Mucosa of rectum (tissue), 2 donors: ENCODE measurements at regions not wholly inside any gene's neighbourhood (a gene's known extent, or its start where the extent isn't known, plus 50 kb on each side); places are given as distances from the start of the nearest gene placed in this dataset.

Source experiments
- H3K27ac ChIP-seq, 2 donors: one replicate each; pipeline ENCODE4 v1.7.0; 2013; ENCODE audit warnings: inconsistent platforms in 2 of 2, low read depth in 2 of 2, low read length in 2 of 2
- H3K27me3 ChIP-seq, 2 donors: one replicate each; pipeline ENCODE4 v1.7.0; 2013; ENCODE audit warnings: low read length in 2 of 2; ENCODE audit not compliant: control insufficient read depth in 2 of 2, insufficient read depth in 2 of 2
- H3K36me3 ChIP-seq, 2 donors: one replicate each; pipeline ENCODE4 v1.7.0; 2013; ENCODE audit warnings: low read length in 2 of 2; ENCODE audit not compliant: control insufficient read depth in 2 of 2, insufficient read depth in 2 of 2
- H3K4me1 ChIP-seq, 2 donors: one replicate each; pipeline ENCODE4 v1.7.0; 2013; ENCODE audit warnings: low read length in 2 of 2, mild to moderate bottlenecking in 1 of 2; ENCODE audit not compliant: control insufficient read depth in 2 of 2, insufficient read depth in 2 of 2
- H3K4me3 ChIP-seq, 2 donors: one replicate each; pipeline ENCODE4 v1.7.0; 2013; ENCODE audit warnings: low read length in 2 of 2
- H3K9ac ChIP-seq, 2 donors: one replicate each; pipeline ENCODE4 v1.7.0; 2013; ENCODE audit warnings: low read length in 2 of 2, low read depth in 1 of 2, mild to moderate bottlenecking in 1 of 2
- H3K9me3 ChIP-seq, 2 donors: one replicate each; pipeline ENCODE4 v1.7.0; 2013; ENCODE audit warnings: low read length in 2 of 2; ENCODE audit not compliant: control insufficient read depth in 2 of 2
- donor health status: healthy.
- donor health status: Normal muscosa, but diverticular disease.

DNA sequence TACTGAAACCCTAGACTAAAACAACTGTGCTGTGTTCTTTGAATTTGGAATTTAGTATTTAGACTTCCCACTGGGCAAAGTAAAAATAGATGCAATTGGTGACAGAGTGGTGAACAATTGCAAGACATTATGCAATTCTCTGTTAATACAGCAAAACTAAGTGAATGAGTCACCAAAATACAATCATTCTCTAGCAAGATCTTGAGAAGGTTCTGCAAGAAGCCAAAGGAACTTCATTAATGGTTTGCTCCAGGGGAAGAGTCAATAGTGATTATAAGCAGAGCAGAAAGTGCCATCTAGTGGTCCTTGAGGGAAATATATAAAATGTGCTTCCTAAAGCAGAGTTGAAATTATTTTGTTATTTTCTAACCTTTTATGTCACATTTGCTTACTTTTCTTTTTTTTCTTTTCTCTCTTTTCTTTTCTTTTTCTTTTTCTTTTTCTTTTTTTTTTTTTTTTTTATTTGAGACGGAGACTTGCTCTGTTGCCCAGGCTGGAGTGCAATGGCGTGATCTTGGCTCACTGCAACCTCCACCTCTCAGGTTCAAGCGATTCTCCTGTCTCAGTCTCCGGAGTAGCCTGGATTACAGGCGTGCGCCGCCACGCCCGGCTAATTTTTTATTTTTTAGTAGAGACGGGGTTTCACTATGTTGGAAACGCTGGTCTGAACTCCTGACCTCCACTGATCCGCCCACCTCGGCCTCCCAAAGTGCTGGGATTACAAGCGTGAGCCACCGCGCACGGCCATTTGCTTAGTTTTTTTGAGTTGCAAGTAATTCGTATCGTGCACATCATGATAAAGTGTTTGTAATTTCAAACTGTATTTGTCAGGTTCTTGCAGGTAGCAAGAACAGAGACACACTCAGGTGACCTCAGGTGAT is 99.2 kb downstream of the CTH start:
- Histone ChIP-seq H3K4me3 (no peak overlapping the region), H3K27ac (no peak overlapping the region), H3K9me3 (no peaks in the 10 kb centered on the region), H3K4me1 (no peaks in the 10 kb centered on the region), H3K36me3 (no peaks in the 10 kb centered on the region), H3K27me3 (no peaks in the 10 kb centered on the region), H3K9ac (no peak overlapping the region)

DNA sequence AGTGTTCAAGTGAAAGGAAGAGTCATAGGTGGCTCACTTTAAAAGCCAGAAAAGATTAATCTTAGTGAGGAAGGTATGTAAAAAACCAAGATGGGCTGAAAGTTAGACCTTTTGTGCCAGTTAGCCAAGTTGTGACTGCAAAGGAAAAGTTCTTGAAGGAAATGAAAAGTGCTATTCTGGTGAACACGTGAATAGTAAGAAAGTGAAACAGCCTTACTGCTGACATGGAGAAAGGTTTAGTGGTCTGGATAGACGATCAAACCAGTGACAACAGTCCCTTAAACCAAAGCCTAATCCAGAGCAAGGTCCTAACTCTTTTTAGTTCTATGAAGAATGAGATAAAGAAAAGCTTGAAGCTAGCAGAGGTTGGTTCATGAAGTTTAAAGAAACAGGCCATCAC is 106.4 kb downstream of the CTH start:
- Histone ChIP-seq H3K27me3 (no peaks in the 10 kb centered on the region), H3K9ac (no peak overlapping the region), H3K4me3 (no peak overlapping the region), H3K36me3 (no peaks in the 10 kb centered on the region), H3K9me3 (no peaks in the 10 kb centered on the region), H3K4me1 (no peaks in the 10 kb centered on the region), H3K27ac (no peak overlapping the region)

DNA sequence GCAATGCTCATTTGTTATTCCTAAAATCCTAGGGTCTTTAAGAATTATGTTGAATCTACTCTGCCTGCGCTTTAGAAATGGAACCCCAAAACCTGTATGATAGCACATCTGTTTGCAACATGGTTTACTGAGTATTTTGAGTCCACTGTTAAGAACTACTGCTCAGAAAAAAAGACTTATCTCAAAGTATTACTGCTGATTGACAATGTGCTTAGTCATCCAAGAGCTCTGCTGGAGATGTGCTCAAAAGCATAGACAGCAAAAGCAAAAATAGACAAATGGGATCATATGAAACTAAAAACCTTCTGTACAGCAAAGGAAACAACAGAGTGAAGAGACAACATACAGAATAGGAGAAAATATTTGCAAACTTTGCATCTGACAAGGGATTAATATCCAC is 107.0 kb downstream of the CTH start:
- no peaks in the 10 kb centered on the region for H3K27me3 ChIP-seq
- no peaks in the 10 kb centered on the region for H3K9me3 ChIP-seq
- no peak overlapping the region for H3K9ac ChIP-seq
- no peaks in the 10 kb centered on the region for H3K36me3 ChIP-seq
- H3K27ac ChIP-seq, result no peak overlapping the region
- no peak overlapping the region for H3K4me3 ChIP-seq
- H3K4me1 ChIP-seq, result no peaks in the 10 kb centered on the region

DNA sequence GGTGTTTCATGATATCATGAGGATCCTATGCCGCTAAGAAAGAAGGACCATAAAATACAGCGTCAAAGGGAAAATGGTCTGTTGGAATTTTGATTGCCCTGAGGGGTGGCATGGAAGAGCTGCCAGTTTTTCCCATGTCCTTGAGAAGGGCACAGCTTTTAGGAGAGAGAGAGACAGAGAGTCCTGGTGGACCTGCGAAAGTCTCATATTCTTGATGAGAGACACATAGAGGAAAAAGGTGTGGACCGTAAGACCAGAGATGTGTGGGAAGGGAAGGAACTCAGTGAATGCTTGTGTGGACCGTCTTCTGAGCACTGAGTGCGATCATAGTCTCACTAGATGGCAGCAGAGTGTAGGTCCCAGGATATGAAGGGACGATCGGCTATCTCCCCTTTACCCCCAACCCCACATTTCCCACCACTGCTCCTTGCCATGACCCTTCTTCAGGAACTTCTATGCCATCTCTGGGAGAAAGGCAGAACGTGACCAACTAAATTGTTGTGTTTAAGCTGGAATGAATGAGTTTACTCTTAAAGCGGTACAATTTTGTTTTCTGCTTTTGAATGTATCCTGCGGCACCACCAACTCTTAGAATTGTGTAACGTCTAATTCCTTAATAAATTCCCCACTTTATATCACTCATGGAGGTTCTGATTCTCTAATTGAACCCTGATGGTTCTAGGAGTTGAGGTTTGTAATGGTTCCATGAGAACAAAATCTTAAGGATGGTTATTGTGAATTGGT is 117.7 kb downstream of the CTH start:
- H3K9ac ChIP-seq, result no peak overlapping the region
- H3K9me3 ChIP-seq, result no peaks in the 10 kb centered on the region
- no peaks in the 10 kb centered on the region for H3K27me3 ChIP-seq
- H3K4me1 ChIP-seq, result peaks cover 0 to 2% of the 10 kb centered on the region in 2 donors
- no peak overlapping the region for H3K4me3 ChIP-seq
- no peaks in the 10 kb centered on the region for H3K36me3 ChIP-seq
- H3K27ac ChIP-seq, result no peak overlapping the region

DNA sequence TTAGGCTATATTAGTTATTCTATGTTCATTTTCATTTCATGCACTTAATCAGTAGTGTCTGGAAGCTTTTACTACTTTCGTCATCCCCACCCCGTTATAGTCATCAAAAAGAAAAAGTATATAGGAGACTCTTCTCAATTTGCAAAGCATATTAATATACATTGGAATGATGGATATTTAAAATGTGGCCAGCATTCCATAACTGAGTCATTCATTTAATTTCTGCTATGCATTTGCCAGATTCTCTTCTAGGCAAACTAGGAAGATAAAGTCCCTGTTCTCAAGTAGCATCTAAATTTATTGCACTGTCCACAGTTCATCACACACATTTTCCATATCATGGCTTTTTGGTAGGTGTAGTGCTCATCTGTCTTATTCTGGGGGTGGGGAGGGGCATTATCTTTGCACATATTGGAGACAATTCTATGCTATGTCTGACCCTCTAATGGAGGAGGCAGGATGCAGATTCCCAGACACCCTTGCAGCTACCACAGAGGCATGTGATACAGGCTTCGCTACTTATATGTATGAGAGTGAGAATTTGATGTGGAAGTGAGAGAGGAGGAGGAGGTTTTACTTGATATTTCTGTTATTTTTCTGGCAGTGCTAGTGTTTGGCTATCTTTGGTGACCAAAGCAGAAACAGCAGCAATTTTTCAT is 125.8 kb downstream of the CTH start:
- H3K27ac ChIP-seq, result no peak overlapping the region
- H3K4me1 ChIP-seq, result no peaks in the 10 kb centered on the region
- no peak overlapping the region for H3K4me3 ChIP-seq

DNA sequence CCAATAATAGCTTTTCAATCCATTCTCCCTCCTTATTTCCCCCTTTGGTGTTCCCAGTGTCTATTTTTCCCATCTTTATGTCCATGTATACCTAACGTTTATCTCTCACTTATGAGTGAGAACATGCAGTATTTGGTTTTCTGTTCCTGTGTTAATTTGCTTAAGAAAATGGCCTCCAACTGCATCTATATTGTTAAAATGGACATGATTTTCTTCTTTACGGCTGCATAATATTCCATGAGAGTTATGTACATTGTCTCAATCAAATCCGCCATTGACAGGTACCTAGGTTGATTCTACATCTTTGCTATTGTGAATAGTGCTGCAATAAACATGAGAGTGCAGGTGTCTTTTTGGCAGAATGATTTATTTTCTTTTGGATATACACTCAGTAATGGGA is 126.7 kb downstream of the CTH start:
- Histone ChIP-seq H3K4me1 (no peaks in the 10 kb centered on the region), H3K9ac (no peak overlapping the region), H3K27ac (no peak overlapping the region), H3K36me3 (no peaks in the 10 kb centered on the region), H3K4me3 (no peak overlapping the region), H3K9me3 (no peaks in the 10 kb centered on the region), H3K27me3 (no peaks in the 10 kb centered on the region)

More for the DNA sequence above, 125.8 kb downstream of the CTH start:
- Histone ChIP-seq H3K9ac (no peak overlapping the region), H3K9me3 (no peaks in the 10 kb centered on the region), H3K27me3 (no peaks in the 10 kb centered on the region), H3K36me3 (no peaks in the 10 kb centered on the region)

DNA sequence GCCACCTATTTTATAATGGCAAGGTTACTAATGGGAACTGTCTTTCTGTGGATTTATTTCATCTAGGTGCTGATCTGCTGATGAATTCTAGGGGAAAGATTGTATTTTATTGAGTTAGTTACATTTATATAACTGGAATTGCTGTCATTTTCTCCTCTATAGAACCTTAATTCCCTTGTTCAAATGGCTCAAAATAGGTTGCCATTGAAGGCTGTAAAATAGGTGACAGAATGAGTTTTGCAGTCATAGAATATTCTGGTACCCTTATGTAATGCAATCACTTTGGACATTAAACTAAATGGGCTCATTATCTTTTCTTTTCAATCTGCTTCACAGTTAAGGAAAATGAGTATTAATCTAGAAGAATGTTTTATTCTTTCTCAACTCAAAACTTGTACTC is 131.0 kb downstream of the CTH start:
- no peaks in the 10 kb centered on the region for H3K27me3 ChIP-seq
- no peaks in the 10 kb centered on the region for H3K36me3 ChIP-seq
- no peaks in the 10 kb centered on the region for H3K9me3 ChIP-seq
- no peak overlapping the region for H3K9ac ChIP-seq
- H3K4me1 ChIP-seq, result no peaks in the 10 kb centered on the region
- H3K27ac ChIP-seq, result no peak overlapping the region
- H3K4me3 ChIP-seq, result no peak overlapping the region

DNA sequence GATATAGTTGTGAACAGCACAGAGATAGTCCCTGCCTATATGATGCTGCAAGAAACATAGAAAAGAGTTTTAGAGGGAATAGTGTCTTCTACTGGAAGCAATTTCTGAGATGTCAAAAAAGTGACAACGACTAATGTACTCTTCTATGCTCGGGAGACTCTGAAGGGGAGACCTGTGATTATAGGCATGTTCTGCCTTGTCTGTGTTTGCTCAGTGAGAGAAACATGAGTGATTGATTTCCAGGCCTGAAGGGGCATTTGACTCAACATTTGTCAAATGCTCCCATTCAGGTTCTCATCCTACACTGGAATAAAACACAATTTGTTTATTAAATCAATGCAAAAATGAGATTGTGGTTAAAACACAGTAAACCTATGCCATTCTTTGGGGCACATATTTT is 131.8 kb downstream of the CTH start:
- Histone ChIP-seq H3K9me3 (no peaks in the 10 kb centered on the region), H3K27ac (no peak overlapping the region), H3K4me3 (no peak overlapping the region), H3K36me3 (no peaks in the 10 kb centered on the region), H3K9ac (no peak overlapping the region), H3K4me1 (no peaks in the 10 kb centered on the region), H3K27me3 (no peaks in the 10 kb centered on the region)

DNA sequence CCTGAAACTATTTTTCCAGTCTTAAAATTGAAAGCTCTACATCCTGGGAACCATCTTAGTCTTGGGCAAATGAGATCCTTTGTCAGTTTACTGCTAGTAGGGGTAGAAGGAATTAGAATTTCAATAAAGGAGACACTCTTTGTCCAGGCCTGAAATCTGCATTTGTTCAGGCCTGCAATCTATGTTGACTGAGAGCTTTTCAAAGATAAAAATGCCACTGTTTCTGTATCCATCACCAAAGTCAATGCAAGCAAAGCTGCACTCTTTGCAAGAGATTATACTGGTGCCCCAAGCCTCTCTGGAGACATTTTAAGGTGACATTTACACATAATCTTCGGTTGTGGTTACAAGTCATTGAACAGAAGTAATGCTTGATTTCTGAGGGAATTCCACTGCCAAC is 135.7 kb downstream of the CTH start:
- H3K4me3 ChIP-seq, result no peak overlapping the region
- H3K4me1 ChIP-seq, result no peaks in the 10 kb centered on the region
- no peaks in the 10 kb centered on the region for H3K27me3 ChIP-seq
- no peak overlapping the region for H3K27ac ChIP-seq
- no peaks in the 10 kb centered on the region for H3K9me3 ChIP-seq
- no peaks in the 10 kb centered on the region for H3K36me3 ChIP-seq
- no peak overlapping the region for H3K9ac ChIP-seq
